BE2C (cell line): ENCODE measurements at regions not wholly inside any gene's neighbourhood (a gene's known extent, or its start where the extent isn't known, plus 50 kb on each side); places are given as distances from the start of the nearest gene placed in this dataset.

ENCODE experiments used
- DNase-seq: peaks from one replicate; pipeline ENCODE4 v3.0.0-alpha.2; 2020
- H3K27me3 ChIP-seq: fragments of 250-450 bp; sonication (Bioruptor Pico); 2 replicates; pipeline ENCODE4 v1.5.1; 2020; ENCODE audit warnings: mild to moderate bottlenecking
- H3K36me3 ChIP-seq: fragments of 250-450 bp; sonication (Bioruptor Pico); 2 replicates; pipeline ENCODE4 v1.5.1; 2020; ENCODE audit warnings: mild to moderate bottlenecking
- H3K4me1 ChIP-seq: fragments of 250-450 bp; sonication (Bioruptor Pico); 2 replicates; pipeline ENCODE4 v1.5.1; 2020
- H3K4me3 ChIP-seq: 2 replicates; pipeline ENCODE4 v1.5.1; 2011; ENCODE audit warnings: low read depth, low read length
- H3K9me3 ChIP-seq: fragments of 250-450 bp; sonication (Bioruptor Pico); 2 replicates; pipeline ENCODE4 v1.5.1; 2020
- TF ChIP-seq, protein P1 (sequence below): IDR thresholded peaks from 2 replicates; pipeline ENCODE4 v1.5.1; 2012; ENCODE audit warnings: mild to moderate bottlenecking, low read depth, low read length

DNA sequence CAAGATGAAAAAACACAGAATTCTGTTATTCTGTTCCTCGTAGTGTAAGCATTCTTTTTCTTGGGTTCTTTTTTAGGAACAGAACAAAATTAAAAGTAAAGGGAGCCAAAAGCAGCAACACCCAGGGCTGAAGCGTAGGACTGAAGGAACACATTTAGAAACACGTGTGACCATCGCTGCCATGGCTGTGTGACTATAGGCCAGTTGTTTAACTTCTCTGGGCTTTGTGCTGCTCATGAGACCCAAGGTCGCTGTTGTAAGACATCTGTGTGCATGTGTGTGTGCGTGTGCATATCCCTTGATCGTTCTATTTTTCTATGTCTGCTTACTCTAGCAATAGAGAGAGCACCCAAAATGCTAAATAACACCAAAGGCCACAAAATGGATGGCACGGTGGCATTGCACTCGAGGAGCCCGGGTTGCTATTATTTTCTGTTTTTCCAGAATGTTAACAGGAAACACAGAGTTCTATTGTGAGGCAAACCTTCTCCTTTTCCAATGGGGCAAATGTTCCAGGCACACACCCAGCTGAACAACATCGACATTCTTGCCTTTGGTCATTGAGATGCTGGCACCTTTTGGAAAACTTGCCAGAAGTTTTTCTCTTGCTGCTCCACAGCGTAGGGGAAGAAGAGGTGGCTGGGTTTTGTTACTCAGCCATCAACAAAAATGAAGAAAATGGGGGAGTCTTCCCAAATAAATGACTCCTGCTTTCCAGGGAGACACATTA, 267.8 kb upstream of the ECI2 start:
- no peak for DNase-seq
- TF ChIP-seq, protein P1, sequence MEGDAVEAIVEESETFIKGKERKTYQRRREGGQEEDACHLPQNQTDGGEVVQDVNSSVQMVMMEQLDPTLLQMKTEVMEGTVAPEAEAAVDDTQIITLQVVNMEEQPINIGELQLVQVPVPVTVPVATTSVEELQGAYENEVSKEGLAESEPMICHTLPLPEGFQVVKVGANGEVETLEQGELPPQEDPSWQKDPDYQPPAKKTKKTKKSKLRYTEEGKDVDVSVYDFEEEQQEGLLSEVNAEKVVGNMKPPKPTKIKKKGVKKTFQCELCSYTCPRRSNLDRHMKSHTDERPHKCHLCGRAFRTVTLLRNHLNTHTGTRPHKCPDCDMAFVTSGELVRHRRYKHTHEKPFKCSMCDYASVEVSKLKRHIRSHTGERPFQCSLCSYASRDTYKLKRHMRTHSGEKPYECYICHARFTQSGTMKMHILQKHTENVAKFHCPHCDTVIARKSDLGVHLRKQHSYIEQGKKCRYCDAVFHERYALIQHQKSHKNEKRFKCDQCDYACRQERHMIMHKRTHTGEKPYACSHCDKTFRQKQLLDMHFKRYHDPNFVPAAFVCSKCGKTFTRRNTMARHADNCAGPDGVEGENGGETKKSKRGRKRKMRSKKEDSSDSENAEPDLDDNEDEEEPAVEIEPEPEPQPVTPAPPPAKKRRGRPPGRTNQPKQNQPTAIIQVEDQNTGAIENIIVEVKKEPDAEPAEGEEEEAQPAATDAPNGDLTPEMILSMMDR: no peak
- Histone ChIP-seq H3K36me3 (no peaks in the 10 kb centered on the region), H3K4me1 (no peaks in the 10 kb centered on the region), H3K9me3 (no peaks in the 10 kb centered on the region), H3K4me3 (no peak overlapping the region), H3K27me3 (no peaks in the 10 kb centered on the region)

DNA sequence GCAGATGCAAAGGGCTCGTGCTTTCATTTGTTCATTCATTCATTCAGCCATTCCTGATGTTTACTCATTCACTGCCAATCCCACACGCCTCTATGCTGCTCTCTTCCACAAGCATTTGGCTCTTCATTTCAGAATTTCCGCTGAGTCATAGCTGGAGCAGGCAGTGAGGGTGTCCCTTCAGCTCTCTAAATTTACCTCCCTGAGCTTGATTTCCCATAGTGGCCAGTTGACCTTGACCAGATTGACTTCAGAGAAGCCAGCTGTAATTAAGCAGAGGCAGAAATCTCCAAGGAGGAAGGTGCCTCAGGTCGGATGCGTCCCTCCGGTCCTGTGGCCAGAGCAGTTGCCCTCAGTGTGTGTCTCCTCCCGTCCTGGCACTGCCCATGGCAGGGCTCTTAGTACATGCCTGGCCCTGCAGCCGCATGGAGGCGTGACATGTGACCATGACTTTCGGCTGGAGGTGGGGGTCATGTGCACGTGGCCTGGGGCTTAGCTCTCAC, 267.2 kb upstream of the ECI2 start:
- no peak for DNase-seq
- Histone ChIP-seq H3K27me3 (no peaks in the 10 kb centered on the region), H3K36me3 (no peaks in the 10 kb centered on the region), H3K4me3 (no peak overlapping the region), H3K9me3 (no peaks in the 10 kb centered on the region), H3K4me1 (no peaks in the 10 kb centered on the region)
- TF ChIP-seq, protein P1: no peak

DNA sequence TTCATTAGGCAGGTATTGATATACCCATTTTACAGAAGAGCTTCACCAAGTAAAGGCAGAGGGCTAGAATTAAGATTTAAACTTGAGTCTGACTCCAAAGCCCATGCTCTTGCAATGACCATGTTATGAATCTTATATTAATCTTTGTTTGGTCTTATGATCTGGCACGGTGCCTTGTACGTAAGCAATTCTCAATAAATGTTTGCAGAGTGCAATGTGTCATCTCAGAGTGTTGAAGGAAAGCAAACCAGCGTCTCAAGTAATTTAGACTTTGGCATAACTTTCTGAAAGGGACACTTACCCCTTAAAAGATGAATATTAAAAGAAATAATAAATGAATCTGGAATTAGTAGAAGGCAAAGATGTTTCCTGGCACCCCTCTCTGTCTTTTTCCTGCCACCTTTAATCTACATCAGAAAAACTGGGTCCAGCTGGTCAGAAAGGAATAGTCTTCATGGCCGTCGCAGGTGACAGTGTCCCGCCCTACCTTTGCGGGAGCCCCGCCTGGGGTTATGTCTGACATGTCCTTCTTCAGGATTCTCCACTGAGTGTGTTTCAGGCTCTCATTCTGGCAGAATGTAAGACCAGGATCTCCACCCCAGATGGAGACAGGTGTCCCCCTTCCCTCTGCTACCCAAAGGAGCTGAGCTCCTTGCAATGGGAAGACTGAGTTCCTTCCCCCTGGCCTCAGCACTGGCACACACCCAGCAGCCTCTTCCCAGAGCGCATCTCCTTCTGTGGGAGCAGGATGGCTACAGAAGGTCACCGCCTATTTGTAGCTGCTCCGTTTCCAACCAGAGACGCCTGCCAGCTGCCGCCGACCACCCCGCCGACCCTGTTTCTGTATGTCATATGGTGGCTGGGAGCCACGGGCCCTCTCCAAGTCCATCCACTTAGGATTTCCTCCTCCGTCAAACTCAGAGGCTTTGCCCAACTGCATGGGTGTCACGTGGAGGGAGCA, 266.3 kb upstream of the ECI2 start:
- no peak for DNase-seq
- no peaks in the 10 kb centered on the region for H3K9me3 ChIP-seq
- H3K36me3 ChIP-seq: no peaks in the 10 kb centered on the region
- no peaks in the 10 kb centered on the region for H3K27me3 ChIP-seq
- no peak overlapping the region for H3K4me3 ChIP-seq
- TF ChIP-seq, protein P1: no peak
- H3K4me1 ChIP-seq: no peaks in the 10 kb centered on the region

DNA sequence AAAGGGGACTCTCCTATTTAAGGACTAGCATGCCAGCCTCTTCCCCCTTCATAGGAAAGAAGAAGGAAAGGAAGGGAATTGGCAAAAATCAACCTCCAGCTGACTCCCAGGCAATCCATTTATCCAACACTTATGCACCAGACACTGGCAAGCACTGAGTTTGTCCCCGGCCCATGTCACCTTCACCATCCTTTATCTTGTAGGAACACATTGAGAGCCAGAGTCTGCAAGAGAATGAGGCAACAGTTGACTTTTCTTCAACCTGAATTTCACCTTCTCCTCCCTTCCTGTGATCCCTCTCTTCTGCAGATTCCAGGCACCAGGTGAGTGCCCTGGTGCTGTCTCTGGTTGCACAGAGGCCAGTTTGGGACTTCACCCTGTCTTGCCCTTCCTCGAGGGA, 264.3 kb upstream of the ECI2 start:
- no peak for DNase-seq

DNA sequence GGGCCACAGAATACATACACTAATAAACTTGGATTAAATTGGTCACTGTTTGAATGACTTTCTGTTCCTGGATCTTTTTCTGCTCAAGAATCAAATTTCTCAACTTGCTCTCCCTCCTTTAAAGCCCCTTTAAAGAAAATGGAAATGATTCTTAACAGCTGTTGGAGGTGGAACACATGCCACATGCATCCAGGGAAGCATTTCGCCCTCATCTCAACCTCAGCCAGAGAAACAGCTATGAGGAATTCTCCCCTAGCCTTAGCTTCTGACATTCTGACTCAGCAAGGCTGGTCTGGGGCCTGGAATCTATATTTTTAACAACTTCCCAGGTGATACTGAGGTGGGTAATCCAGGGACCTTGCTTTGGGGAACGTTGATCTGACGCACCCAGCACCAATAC, 263.4 kb upstream of the ECI2 start:
- no peaks in the 10 kb centered on the region for H3K36me3 ChIP-seq
- H3K27me3 ChIP-seq: no peaks in the 10 kb centered on the region
- no peaks in the 10 kb centered on the region for H3K9me3 ChIP-seq
- no peak overlapping the region for H3K4me3 ChIP-seq
- no peak for DNase-seq
- TF ChIP-seq, protein P1: no peak
- H3K4me1 ChIP-seq: no peaks in the 10 kb centered on the region

More for the DNA sequence above, 264.3 kb upstream of the ECI2 start:
- Histone ChIP-seq H3K4me1 (no peaks in the 10 kb centered on the region), H3K9me3 (no peaks in the 10 kb centered on the region), H3K36me3 (no peaks in the 10 kb centered on the region), H3K4me3 (no peak overlapping the region), H3K27me3 (no peaks in the 10 kb centered on the region)
- TF ChIP-seq, protein P1: no peak
